ENCODE measurements at regions not wholly inside any gene's neighbourhood (a gene's known extent, or its start where the extent isn't known, plus 50 kb on each side); places are given as distances from the start of the nearest gene placed in this dataset.

DNA sequence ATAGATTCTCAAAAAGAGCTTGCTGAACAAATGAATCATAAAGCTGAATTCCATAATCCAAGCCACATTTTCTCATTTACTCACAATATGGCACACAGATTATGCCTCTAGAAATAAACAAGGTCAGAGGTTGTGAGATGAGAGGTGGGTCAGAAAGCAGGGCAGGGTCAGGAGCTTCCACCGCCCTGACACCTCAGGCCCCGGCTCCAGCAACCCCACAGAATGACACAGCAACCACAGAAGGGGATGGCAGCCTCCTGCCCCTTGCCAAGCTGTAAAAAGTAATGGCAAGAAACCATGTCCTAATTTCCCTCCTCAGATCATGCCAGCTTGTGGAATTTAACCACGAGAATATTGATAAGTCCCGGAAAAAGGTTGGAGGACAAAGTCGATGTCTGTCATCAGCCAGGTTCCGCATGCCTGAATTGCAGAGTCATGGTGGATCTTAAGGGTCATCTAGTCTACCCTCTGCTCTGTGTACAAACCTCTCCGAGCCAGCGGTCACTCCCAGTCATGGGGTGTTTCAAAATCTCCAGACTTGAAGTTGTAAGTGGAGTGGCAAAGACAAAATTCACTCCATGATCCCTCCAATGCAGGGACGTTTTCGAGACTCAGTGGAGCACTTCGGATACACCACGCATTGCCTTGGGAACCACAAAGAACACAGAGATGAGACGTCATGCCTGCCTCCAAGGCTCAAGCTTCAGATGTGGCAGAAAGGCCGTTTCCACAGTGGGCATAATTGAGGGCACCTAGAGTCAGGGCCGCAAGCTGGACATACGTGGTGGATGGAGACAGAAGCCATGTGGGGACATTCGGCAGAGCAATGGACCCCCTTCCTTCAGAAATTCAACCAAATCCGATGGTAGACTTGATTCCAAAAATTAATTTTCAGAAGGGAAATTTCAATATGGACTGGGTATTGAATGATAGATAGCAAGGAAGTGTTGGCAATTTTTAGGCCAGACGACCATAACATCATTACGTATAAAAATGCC, 254.0 kb downstream of the TOMM20 start:
- Histone ChIP-seq H3K4me1 (peaks cover 0 to 29% (median 3%) of the 10 kb centered on the region in 4 donors), H3K36me3 (no peaks in the 10 kb centered on the region), H3K9me3 (no peaks in the 10 kb centered on the region), H3K27me3 (no peaks in the 10 kb centered on the region), H3K27ac (peak overlapping the region in 3 of 4 donors; percentile 42 to 90 (median 56)), H3K4me3 (no peak overlapping the region)
- TF ChIP-seq POLR2A (IDR thresholded peaks at IDR 0.05) = no peak
- no peak for TF ChIP-seq CTCF (IDR thresholded peaks at IDR 0.05)
- peak in 1 of 3 donors; percentile 73 for DNase-seq

DNA sequence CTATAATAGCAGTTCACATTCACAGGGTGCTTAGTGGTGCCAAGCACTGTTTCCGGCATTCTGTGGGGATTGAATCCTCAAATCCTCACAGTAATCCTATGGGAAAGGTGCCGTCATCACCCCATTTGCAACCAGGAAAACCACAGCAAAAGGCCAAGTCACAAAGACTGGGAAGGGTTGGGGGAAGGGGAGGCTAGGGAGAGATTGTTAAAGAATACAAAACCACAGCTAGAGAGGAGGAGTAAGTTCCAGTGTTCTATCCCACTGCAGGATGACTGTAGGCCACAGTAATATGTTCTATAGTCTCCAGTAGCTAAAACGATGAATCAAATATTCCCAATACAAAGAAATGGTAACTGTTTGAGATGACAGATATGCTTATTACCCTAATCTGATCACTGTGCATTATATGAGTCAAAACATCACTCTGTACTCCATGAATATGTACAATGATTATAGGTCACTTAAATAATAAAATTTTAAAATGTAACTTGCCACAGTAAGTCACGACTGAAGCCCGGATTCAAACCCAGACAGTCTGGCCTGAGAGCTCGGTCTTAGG, 256.8 kb downstream of the TOMM20 start:
- Histone ChIP-seq H3K4me3 (no peak overlapping the region), H3K27me3 (no peaks in the 10 kb centered on the region), H3K27ac (no peak overlapping the region), H3K9me3 (no peaks in the 10 kb centered on the region), H3K4me1 (peaks cover 0 to 15% (median 0%) of the 10 kb centered on the region in 4 donors), H3K36me3 (no peaks in the 10 kb centered on the region)
- TF ChIP-seq CTCF (IDR thresholded peaks at IDR 0.05) = no peak
- no peak for TF ChIP-seq POLR2A (IDR thresholded peaks at IDR 0.05)
- no peak for DNase-seq

DNA sequence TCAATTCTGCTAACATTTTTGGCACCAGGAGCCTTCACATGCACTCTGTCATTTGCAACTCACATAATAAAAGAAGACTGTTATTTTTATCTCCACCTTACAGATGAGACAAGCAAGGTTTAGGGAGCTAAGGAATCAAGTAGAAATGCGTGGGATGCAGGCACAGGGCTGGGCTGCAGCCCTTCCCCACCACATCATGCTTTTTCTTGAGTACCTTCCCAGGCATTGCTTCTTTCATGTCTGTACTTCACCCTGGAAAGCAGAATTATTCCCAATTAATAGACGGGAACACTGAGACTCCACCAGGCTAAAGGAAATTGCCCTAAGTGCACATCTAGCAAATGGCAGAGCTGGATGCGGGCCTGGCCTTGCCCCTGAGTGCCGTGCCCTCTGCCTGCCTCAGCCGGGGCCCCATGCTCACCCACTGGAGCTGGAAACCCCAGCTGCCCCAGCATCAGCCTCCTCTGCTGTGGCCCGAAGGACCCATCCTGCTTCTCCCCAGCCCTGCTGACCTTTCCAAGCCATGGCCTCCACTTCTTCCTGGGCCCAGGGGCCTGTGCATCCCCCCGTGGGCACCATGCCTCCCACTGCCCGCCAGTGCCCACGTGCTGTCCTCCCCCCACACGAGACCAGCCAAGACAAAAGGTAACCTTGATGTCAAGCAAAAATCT, 257.5 kb downstream of the TOMM20 start:
- Histone ChIP-seq H3K36me3 (no peaks in the 10 kb centered on the region), H3K4me3 (no peak overlapping the region), H3K27me3 (no peaks in the 10 kb centered on the region), H3K4me1 (peaks cover 0 to 20% (median 0%) of the 10 kb centered on the region in 4 donors), H3K9me3 (no peaks in the 10 kb centered on the region), H3K27ac (no peak overlapping the region)
- no peak for DNase-seq
- no peak for TF ChIP-seq POLR2A (IDR thresholded peaks at IDR 0.05)
- TF ChIP-seq CTCF (IDR thresholded peaks at IDR 0.05) = no peak

- Histone ChIP-seq H3K27ac (no peak overlapping the region), H3K27me3 (no peaks in the 10 kb centered on the region), H3K36me3 (no peaks in the 10 kb centered on the region), H3K9me3 (no peaks in the 10 kb centered on the region), H3K4me3 (no peak overlapping the region), H3K4me1 (peaks cover 0 to 12% (median 0%) of the 10 kb centered on the region in 4 donors)
- DNase-seq = no peak
- TF ChIP-seq CTCF (IDR thresholded peaks at IDR 0.05) = no peak
- TF ChIP-seq POLR2A (IDR thresholded peaks at IDR 0.05) = no peak
These were observed 258.3 kb downstream of the TOMM20 start for GRCh38 chr1:234870020-234870981.
